ENCODE measurements at regions not wholly inside any gene's neighbourhood (a gene's known extent, or its start where the extent isn't known, plus 50 kb on each side); places are given as distances from the start of the nearest gene placed in this dataset.

GRCh38 chr5:165101709-165102108 lies 1596.3 kb downstream of the MAT2B start:
- DNase-seq (ENCODE audit: low spot score), result no peak

- no peak for DNase-seq (ENCODE audit: low spot score)
Measured at GRCh38 chr5:165104611-165105010, 1599.2 kb downstream of the MAT2B start.

DNA sequence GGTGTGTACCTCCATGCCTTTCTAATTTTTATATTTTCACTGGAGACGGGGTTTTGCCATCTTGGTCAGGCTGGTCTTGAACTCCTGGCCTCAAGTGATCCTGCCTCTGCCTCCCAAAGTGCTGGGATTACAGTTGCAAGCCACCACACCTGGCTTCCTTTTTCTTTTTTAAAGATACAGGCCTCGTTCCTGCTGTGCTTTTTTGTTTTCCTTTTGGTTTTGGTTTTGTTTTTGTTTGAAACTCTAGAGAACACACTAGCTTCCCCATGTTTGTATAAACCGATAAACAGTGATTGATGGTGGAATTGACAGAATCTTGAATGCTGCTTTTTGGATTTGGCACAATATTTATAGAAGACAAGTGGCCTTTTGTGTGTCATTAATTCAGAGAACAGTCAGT lies 1603.4 kb downstream of the MAT2B start:
- no peak for DNase-seq (ENCODE audit: low spot score)

DNA sequence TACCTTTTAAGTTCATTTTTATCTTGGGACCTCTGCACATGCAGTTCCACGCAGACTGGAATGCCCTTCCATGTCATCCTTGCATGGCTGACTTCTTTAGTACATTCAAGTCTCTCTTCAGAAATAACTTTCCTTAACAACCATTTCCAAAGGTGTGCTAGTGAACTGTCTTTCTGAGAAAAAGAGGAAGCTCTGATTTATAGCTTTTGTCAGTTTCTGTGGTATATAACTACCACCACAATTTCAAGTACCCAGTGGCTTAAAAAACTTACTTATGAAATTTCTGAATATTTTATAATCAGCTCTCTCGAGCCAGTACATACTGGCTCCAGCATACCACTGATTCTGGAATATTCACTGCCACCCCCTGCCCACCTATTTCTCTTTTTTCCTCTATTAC lies 1613.8 kb downstream of the MAT2B start:
- no peak for DNase-seq (ENCODE audit: low spot score)

DNA sequence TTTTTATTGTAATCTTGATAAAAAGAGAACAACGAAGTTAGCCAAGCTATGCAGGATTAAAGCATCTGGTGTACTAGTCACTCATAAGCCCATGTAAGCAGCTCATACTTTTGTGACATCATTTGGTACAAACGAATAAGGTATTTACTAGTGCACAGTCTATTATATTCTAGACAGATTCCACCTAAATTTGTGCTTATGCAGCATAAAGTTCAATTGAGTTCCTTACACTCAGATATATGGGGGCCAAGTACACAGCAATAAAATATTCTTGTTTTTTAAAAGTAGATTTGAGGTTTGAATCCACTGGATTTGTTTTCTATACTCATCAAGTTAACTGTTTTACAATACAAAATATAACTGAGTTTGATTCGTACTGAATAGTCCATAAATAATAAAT lies 1621.2 kb downstream of the MAT2B start:
- DNase-seq (ENCODE audit: low spot score), result no peak

DNA sequence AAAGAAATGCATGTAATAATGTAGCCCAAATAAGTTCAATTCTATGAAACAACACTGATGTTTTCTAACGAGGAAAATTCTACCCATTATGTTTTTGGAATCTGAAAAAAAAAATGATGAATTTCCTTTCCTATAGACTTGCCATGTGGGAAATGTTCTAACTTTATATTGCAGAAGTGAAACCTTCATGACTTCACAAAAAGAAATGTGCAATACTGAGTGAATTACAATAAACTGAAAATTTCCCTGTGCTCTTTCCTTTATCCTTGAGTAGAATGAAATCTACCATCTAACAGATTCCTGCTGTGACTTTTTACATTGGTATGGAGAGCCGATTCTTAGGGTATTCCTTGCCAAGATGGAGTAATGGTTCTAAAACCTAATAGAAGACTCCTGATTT lies 1622.5 kb downstream of the MAT2B start:
- DNase-seq (ENCODE audit: low spot score), result no peak

DNA sequence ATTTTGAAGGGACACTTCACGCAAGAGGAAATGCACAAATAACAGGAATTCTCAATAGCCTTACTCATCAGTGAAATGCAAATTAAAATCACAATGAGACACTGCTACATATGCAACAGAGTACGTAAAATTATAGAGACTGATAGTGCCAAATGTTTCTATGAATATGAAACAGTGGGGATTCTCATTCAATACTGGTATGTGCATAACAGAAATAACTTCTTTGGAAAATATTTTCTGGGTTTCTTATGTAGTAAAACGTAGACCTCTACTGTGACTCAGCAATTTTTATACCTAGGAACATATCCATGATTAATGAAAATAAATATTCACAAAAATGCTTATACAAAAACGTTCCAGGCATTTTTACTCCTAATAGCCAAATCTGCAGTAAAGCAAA lies 1625.2 kb downstream of the MAT2B start:
- DNase-seq (ENCODE audit: low spot score), result no peak

DNA sequence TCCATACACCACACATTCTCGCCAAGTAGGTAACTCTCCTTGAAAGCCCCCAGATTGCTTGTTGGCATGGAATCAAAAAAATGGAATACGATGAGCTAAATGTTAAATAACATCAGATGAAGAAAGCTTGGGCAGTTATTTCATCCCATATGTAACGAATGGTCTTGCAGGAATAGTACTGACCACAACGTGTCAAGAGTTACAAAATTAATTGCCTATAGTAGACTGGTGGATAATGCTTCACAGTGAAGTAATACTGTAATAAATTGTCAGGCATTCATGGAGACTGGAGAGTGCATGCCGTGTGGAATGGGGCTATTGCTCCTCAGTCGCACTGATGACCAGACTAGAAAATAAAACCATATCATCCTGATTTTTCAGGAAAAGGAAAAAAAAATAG lies 1628.7 kb downstream of the MAT2B start:
- DNase-seq (ENCODE audit: low spot score), result no peak

- DNase-seq (ENCODE audit: low spot score), result no peak
Measured at GRCh38 chr5:165135565-165135964, 1630.1 kb downstream of the MAT2B start.

- DNase-seq (ENCODE audit: low spot score), result no peak
Measured at GRCh38 chr5:165137701-165138100, 1632.3 kb downstream of the MAT2B start.

DNA sequence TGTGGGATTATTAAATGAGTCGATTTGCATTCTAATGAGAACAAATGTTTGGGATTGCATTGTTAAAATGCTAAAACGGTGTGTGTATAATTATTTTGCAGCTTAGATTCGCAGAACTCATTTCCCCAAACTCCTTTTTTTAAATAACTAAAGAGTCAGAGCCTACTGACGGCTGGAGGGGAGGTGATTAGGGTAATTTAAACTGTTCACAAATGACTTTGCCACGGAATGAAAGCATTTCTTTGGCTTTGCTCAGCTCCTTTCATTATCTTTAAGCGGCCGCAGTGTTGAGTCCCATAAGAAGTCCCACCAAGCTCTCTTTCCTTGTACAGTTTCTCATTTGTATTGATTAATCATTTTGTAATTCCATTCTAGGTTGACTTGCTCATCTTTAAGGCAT lies 1632.8 kb downstream of the MAT2B start:
- no peak for DNase-seq (ENCODE audit: low spot score)

DNA sequence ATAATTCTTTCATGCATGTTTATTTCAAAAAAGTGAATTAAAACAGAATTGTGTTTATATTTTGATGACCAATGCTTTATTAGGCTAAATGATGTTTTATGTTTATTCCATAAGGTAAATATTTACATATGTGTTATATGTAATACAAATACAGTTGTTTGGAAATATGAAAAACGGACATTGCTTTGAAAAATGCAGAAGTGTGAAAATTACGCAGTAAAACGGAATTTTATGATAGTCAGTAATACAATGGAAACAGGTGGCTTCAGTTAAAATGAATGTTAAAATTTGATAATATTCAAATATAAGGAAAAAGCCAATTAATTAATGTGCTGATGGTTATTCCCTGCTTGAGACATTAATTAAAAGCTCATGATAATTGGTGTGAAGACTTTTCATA lies 1633.8 kb downstream of the MAT2B start:
- DNase-seq (ENCODE audit: low spot score), result no peak

GRCh38 chr5:165139721-165140120 lies 1634.3 kb downstream of the MAT2B start:
- no peak for DNase-seq (ENCODE audit: low spot score)

- no peak for DNase-seq (ENCODE audit: low spot score)
Measured at GRCh38 chr5:165143741-165144140, 1638.3 kb downstream of the MAT2B start.

GRCh38 chr5:165149431-165149830 lies 1644.0 kb downstream of the MAT2B start:
- DNase-seq (ENCODE audit: low spot score), result no peak

DNA sequence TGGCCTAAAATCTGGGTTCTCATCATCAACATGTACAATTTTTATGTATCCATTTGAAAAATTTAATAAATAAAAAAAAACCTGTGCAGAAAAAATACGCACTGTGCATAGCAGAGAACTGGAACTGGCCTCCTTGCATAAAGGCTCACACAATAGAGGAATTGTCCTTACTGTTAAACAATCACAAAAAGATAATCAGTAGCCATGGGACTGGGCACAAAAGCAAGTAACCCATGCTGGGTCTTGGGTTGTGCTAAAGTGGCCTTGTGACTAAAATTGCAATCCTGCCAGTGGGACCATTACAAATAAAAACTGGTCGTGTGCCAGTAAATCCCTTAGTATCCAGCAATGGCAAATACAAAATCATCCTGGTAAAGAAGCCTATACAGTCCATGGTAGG lies 1646.6 kb downstream of the MAT2B start:
- DNase-seq (ENCODE audit: low spot score), result no peak

- DNase-seq (ENCODE audit: low spot score), result no peak
Measured at GRCh38 chr5:165157219-165157618, 1651.8 kb downstream of the MAT2B start.

DNA sequence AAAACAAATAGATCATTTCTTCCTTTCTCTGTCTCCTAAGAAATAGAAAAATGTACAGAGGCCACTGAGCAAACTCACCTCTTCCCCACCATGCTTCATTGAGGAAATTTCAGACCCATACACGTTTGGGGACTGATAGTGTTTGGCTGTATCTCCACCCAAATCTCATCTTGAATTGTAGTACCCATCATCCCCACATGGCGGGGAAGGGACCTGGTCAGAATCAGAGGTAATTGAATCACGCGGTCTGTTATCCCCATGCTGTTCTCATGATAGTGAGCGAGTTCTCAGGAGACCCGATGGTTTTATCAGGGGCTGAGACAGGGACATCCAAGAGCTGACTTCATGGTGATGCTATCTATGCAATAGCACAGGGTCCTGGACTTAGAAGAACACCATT lies 1655.8 kb downstream of the MAT2B start:
- no peak for DNase-seq (ENCODE audit: low spot score)

DNA sequence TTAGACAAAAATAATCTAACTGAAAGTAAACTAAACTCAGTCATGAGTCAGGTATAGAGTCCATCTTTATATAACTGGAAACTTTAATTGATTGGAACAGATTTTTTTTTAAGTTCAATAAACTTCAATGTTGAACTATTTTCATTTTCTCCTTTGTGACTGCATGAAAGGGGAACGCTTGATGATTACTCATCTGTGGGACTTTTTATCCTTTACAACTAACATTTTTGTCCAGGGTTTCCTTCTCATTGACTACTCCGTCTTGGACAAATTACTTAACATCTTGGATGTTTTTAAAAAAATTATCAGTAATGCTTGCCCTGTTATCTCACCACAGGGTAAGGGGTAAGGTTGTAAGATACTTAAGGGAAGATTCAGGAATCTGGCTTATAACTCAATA lies 1658.4 kb downstream of the MAT2B start:
- DNase-seq (ENCODE audit: low spot score), result no peak

DNA sequence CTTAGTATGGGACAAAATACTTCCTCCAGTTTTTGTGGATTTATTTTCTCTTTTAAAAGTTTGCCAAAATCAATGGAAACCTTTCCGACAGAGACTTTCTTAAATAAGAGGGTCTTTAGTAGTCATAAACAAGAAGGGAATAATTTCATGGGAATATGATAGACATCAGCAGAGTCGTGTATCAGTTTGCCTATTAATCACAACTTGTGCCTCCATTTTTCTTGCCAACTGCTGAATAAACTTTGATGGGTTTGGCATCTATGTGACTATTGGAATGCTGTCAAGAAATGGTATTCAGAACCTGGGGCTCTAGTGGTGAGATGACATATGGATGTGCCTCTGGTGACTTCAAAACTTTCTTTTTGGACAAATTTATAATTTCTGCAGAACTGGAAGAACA lies 1668.2 kb downstream of the MAT2B start:
- no peak for DNase-seq (ENCODE audit: low spot score)

GRCh38 chr5:165175041-165175440 lies 1669.6 kb downstream of the MAT2B start:
- no peak for DNase-seq (ENCODE audit: low spot score)

- no peak for DNase-seq (ENCODE audit: low spot score)
Measured at GRCh38 chr5:165184183-165184582, 1678.8 kb downstream of the MAT2B start.

DNA sequence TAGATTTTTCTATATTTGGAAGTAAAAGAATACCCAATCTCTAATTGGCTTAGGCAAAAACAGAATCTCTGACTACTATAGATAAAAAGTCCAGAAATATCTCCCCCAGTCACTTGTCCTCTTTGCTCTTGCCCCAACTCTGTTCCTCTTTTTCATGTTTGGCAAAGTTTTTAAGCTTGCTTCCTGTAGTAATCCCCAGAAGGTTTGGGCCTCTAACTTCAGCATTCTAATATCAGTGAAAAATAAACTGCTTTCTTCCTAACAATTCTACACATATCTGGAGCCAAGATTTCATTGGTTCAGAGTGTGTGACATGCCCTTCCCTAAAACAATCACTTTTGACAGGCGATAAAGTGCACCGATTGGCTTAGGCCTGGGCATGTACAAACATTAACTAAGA lies 1680.3 kb downstream of the MAT2B start:
- DNase-seq (ENCODE audit: low spot score), result no peak

DNA sequence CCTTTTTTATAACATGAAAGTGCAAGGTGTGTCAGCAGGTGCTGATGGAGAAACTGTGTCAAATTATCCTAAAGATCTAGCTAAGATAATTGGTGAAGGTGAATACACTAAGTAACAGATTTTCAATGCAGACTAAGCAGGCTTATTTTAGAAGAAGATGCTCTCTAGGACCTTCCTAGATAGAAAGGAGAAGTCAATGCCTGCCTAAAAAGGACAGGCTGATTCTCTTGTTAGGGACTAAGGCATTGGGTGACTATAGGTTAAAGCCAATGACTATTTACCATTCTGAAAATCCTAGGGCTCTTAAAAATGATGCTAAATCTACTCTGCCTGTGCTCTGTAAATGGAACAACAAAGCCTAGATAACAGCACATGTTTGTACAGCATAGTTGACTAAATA lies 1682.4 kb downstream of the MAT2B start:
- no peak for DNase-seq (ENCODE audit: low spot score)

GRCh38 chr5:165188556-165189175 lies 1683.2 kb downstream of the MAT2B start:
- DNase-seq (ENCODE audit: low spot score), result no peak

All from GM03348 (cell line).